ENCODE measurements at regions not wholly inside any gene's neighbourhood (a gene's known extent, or its start where the extent isn't known, plus 50 kb on each side); places are given as distances from the start of the nearest gene placed in this dataset.

GRCh38 chr10:60728056-60728455, 50.2 kb upstream of the CDK1 start:
- in situ Hi-C loops (cut with MboI; ENCODE audit: low pct_unique_long_range_greater_than_20kb, low sequenced_read_pairs, unreplicated experiment), result no loop called here
- no peak for TF ChIP-seq CTCF (IDR thresholded peaks at IDR 0.05; ENCODE audit: extremely low read depth, insufficient read depth, missing control alignments)
- no peak for DNase-seq (ENCODE audit: low spot score)

GRCh38 chr10:60726257-60726656, 52.0 kb upstream of the CDK1 start:
- DNase-seq (ENCODE audit: low spot score), result no peak
- TF ChIP-seq CTCF (IDR thresholded peaks at IDR 0.05; ENCODE audit: extremely low read depth, insufficient read depth, missing control alignments), result no peak
- in situ Hi-C loops (cut with MboI; ENCODE audit: low pct_unique_long_range_greater_than_20kb, low sequenced_read_pairs, unreplicated experiment), result no loop called here

- in situ Hi-C loops (cut with MboI; ENCODE audit: low pct_unique_long_range_greater_than_20kb, low sequenced_read_pairs, unreplicated experiment), result no loop called here
- no peak for DNase-seq (ENCODE audit: low spot score)
- TF ChIP-seq CTCF (IDR thresholded peaks at IDR 0.05; ENCODE audit: extremely low read depth, insufficient read depth, missing control alignments), result no peak
Measured at GRCh38 chr10:60722623-60723022, 55.7 kb upstream of the CDK1 start.

GRCh38 chr10:60719721-60720120, 58.6 kb upstream of the CDK1 start:
- in situ Hi-C loops (cut with MboI; ENCODE audit: low pct_unique_long_range_greater_than_20kb, low sequenced_read_pairs, unreplicated experiment), result no loop called here
- DNase-seq (ENCODE audit: low spot score), result no peak
- TF ChIP-seq CTCF (IDR thresholded peaks at IDR 0.05; ENCODE audit: extremely low read depth, insufficient read depth, missing control alignments), result no peak

- DNase-seq (ENCODE audit: low spot score), result no peak
- in situ Hi-C loops (cut with MboI; ENCODE audit: low pct_unique_long_range_greater_than_20kb, low sequenced_read_pairs, unreplicated experiment), result no loop called here
- TF ChIP-seq CTCF (IDR thresholded peaks at IDR 0.05; ENCODE audit: extremely low read depth, insufficient read depth, missing control alignments), result no peak
Measured at GRCh38 chr10:60718886-60719285, 59.4 kb upstream of the CDK1 start.

- no peak for DNase-seq (ENCODE audit: low spot score)
- in situ Hi-C loops (cut with MboI; ENCODE audit: low pct_unique_long_range_greater_than_20kb, low sequenced_read_pairs, unreplicated experiment), result no loop called here
- no peak for TF ChIP-seq CTCF (IDR thresholded peaks at IDR 0.05; ENCODE audit: extremely low read depth, insufficient read depth, missing control alignments)
Measured at GRCh38 chr10:60717852-60718251, 60.4 kb upstream of the CDK1 start.

- in situ Hi-C loops (cut with MboI; ENCODE audit: low pct_unique_long_range_greater_than_20kb, low sequenced_read_pairs, unreplicated experiment), result no loop called here
- no peak for TF ChIP-seq CTCF (IDR thresholded peaks at IDR 0.05; ENCODE audit: extremely low read depth, insufficient read depth, missing control alignments)
- DNase-seq (ENCODE audit: low spot score), result no peak
Measured at GRCh38 chr10:60714233-60714632, 64.0 kb upstream of the CDK1 start.

All from GM13977 (cell line).